ENCODE measurements at regions not wholly inside any gene's neighbourhood (a gene's known extent, or its start where the extent isn't known, plus 50 kb on each side); places are given as distances from the start of the nearest gene placed in this dataset.

GRCh38 chr7:18315241-18315640, 180.3 kb upstream of the HDAC9 start:
- Histone ChIP-seq H3K27ac (ENCODE audit: low read depth, low read length) (no peak overlapping the region), H3K9me3 (ENCODE audit: control insufficient read depth in 1 of 2, low read length in 2 of 2) (no peaks in the 10 kb centered on the region), H3K36me3 (ENCODE audit: control insufficient read depth in 1 of 2, insufficient read depth in 2 of 2, low read length in 2 of 2) (no peaks in the 10 kb centered on the region), H3K4me1 (ENCODE audit: control insufficient read depth in 1 of 2, insufficient read depth in 2 of 2, low read length in 2 of 2) (no peaks in the 10 kb centered on the region), H3K27me3 (ENCODE audit: control insufficient read depth in 1 of 2, insufficient read depth in 2 of 2, low read length in 2 of 2) (no peaks in the 10 kb centered on the region), H3K4me3 (ENCODE audit: low read depth in 1 of 2, low read length in 2 of 2) (no peak overlapping the region), H3K9ac (ENCODE audit: low read depth in 1 of 2, low read length in 2 of 2) (no peak overlapping the region)

GRCh38 chr7:18317941-18318340, 177.6 kb upstream of the HDAC9 start:
- Histone ChIP-seq H3K4me3 (ENCODE audit: low read depth in 1 of 2, low read length in 2 of 2) (no peak overlapping the region), H3K36me3 (ENCODE audit: control insufficient read depth in 1 of 2, insufficient read depth in 2 of 2, low read length in 2 of 2) (no peaks in the 10 kb centered on the region), H3K9ac (ENCODE audit: low read depth in 1 of 2, low read length in 2 of 2) (no peak overlapping the region), H3K9me3 (ENCODE audit: control insufficient read depth in 1 of 2, low read length in 2 of 2) (no peaks in the 10 kb centered on the region), H3K27me3 (ENCODE audit: control insufficient read depth in 1 of 2, insufficient read depth in 2 of 2, low read length in 2 of 2) (no peaks in the 10 kb centered on the region), H3K27ac (ENCODE audit: low read depth, low read length) (no peak overlapping the region), H3K4me1 (ENCODE audit: control insufficient read depth in 1 of 2, insufficient read depth in 2 of 2, low read length in 2 of 2) (no peaks in the 10 kb centered on the region)

GRCh38 chr7:18320422-18320821, 175.1 kb upstream of the HDAC9 start:
- no peaks in the 10 kb centered on the region for H3K36me3 ChIP-seq (ENCODE audit: control insufficient read depth in 1 of 2, insufficient read depth in 2 of 2, low read length in 2 of 2)
- H3K9ac ChIP-seq (ENCODE audit: low read depth in 1 of 2, low read length in 2 of 2): no peak overlapping the region
- no peaks in the 10 kb centered on the region for H3K27me3 ChIP-seq (ENCODE audit: control insufficient read depth in 1 of 2, insufficient read depth in 2 of 2, low read length in 2 of 2)
- H3K9me3 ChIP-seq (ENCODE audit: control insufficient read depth in 1 of 2, low read length in 2 of 2): no peaks in the 10 kb centered on the region
- no peaks in the 10 kb centered on the region for H3K4me1 ChIP-seq (ENCODE audit: control insufficient read depth in 1 of 2, insufficient read depth in 2 of 2, low read length in 2 of 2)
- H3K4me3 ChIP-seq (ENCODE audit: low read depth in 1 of 2, low read length in 2 of 2): no peak overlapping the region
- H3K27ac ChIP-seq (ENCODE audit: low read depth, low read length): no peak overlapping the region

- no peak overlapping the region for H3K9ac ChIP-seq (ENCODE audit: low read depth in 1 of 2, low read length in 2 of 2)
- no peaks in the 10 kb centered on the region for H3K9me3 ChIP-seq (ENCODE audit: control insufficient read depth in 1 of 2, low read length in 2 of 2)
- no peaks in the 10 kb centered on the region for H3K36me3 ChIP-seq (ENCODE audit: control insufficient read depth in 1 of 2, insufficient read depth in 2 of 2, low read length in 2 of 2)
- H3K27me3 ChIP-seq (ENCODE audit: control insufficient read depth in 1 of 2, insufficient read depth in 2 of 2, low read length in 2 of 2): no peaks in the 10 kb centered on the region
- H3K27ac ChIP-seq (ENCODE audit: low read depth, low read length): no peak overlapping the region
- H3K4me3 ChIP-seq (ENCODE audit: low read depth in 1 of 2, low read length in 2 of 2): no peak overlapping the region
- H3K4me1 ChIP-seq (ENCODE audit: control insufficient read depth in 1 of 2, insufficient read depth in 2 of 2, low read length in 2 of 2): no peaks in the 10 kb centered on the region
These were observed 174.5 kb upstream of the HDAC9 start for GRCh38 chr7:18320971-18321567.

GRCh38 chr7:18330548-18330947, 165.0 kb upstream of the HDAC9 start:
- no peak overlapping the region for H3K27ac ChIP-seq (ENCODE audit: low read depth, low read length)
- no peak overlapping the region for H3K9ac ChIP-seq (ENCODE audit: low read depth in 1 of 2, low read length in 2 of 2)
- no peaks in the 10 kb centered on the region for H3K36me3 ChIP-seq (ENCODE audit: control insufficient read depth in 1 of 2, insufficient read depth in 2 of 2, low read length in 2 of 2)
- H3K9me3 ChIP-seq (ENCODE audit: control insufficient read depth in 1 of 2, low read length in 2 of 2): no peaks in the 10 kb centered on the region
- no peaks in the 10 kb centered on the region for H3K4me1 ChIP-seq (ENCODE audit: control insufficient read depth in 1 of 2, insufficient read depth in 2 of 2, low read length in 2 of 2)
- no peak overlapping the region for H3K4me3 ChIP-seq (ENCODE audit: low read depth in 1 of 2, low read length in 2 of 2)
- no peaks in the 10 kb centered on the region for H3K27me3 ChIP-seq (ENCODE audit: control insufficient read depth in 1 of 2, insufficient read depth in 2 of 2, low read length in 2 of 2)

- H3K4me1 ChIP-seq (ENCODE audit: control insufficient read depth in 1 of 2, insufficient read depth in 2 of 2, low read length in 2 of 2): no peaks in the 10 kb centered on the region
- H3K27ac ChIP-seq (ENCODE audit: low read depth, low read length): no peak overlapping the region
- H3K27me3 ChIP-seq (ENCODE audit: control insufficient read depth in 1 of 2, insufficient read depth in 2 of 2, low read length in 2 of 2): no peaks in the 10 kb centered on the region
- H3K4me3 ChIP-seq (ENCODE audit: low read depth in 1 of 2, low read length in 2 of 2): no peak overlapping the region
- H3K36me3 ChIP-seq (ENCODE audit: control insufficient read depth in 1 of 2, insufficient read depth in 2 of 2, low read length in 2 of 2): no peaks in the 10 kb centered on the region
- no peak overlapping the region for H3K9ac ChIP-seq (ENCODE audit: low read depth in 1 of 2, low read length in 2 of 2)
- H3K9me3 ChIP-seq (ENCODE audit: control insufficient read depth in 1 of 2, low read length in 2 of 2): peaks cover 0 to 4% of the 10 kb centered on the region in 2 donors
These were observed 158.9 kb upstream of the HDAC9 start for GRCh38 chr7:18336626-18337025.

GRCh38 chr7:18337048-18337809, 158.3 kb upstream of the HDAC9 start:
- Histone ChIP-seq H3K27ac (ENCODE audit: low read depth, low read length) (no peak overlapping the region), H3K9ac (ENCODE audit: low read depth in 1 of 2, low read length in 2 of 2) (no peak overlapping the region)

GRCh38 chr7:18338910-18339523, 156.5 kb upstream of the HDAC9 start:
- Histone ChIP-seq H3K9me3 (ENCODE audit: control insufficient read depth in 1 of 2, low read length in 2 of 2) (peaks cover 0 to 4% of the 10 kb centered on the region in 2 donors), H3K9ac (ENCODE audit: low read depth in 1 of 2, low read length in 2 of 2) (no peak overlapping the region), H3K36me3 (ENCODE audit: control insufficient read depth in 1 of 2, insufficient read depth in 2 of 2, low read length in 2 of 2) (no peaks in the 10 kb centered on the region), H3K4me1 (ENCODE audit: control insufficient read depth in 1 of 2, insufficient read depth in 2 of 2, low read length in 2 of 2) (no peaks in the 10 kb centered on the region), H3K27ac (ENCODE audit: low read depth, low read length) (no peak overlapping the region), H3K27me3 (ENCODE audit: control insufficient read depth in 1 of 2, insufficient read depth in 2 of 2, low read length in 2 of 2) (no peaks in the 10 kb centered on the region), H3K4me3 (ENCODE audit: low read depth in 1 of 2, low read length in 2 of 2) (no peak overlapping the region)

More at GRCh38 chr7:18337048-18337809, 158.3 kb upstream of the HDAC9 start:
- H3K27me3 ChIP-seq (ENCODE audit: control insufficient read depth in 1 of 2, insufficient read depth in 2 of 2, low read length in 2 of 2): no peaks in the 10 kb centered on the region
- no peaks in the 10 kb centered on the region for H3K36me3 ChIP-seq (ENCODE audit: control insufficient read depth in 1 of 2, insufficient read depth in 2 of 2, low read length in 2 of 2)
- no peak overlapping the region for H3K4me3 ChIP-seq (ENCODE audit: low read depth in 1 of 2, low read length in 2 of 2)
- peaks cover 0 to 4% of the 10 kb centered on the region in 2 donors for H3K9me3 ChIP-seq (ENCODE audit: control insufficient read depth in 1 of 2, low read length in 2 of 2)
- H3K4me1 ChIP-seq (ENCODE audit: control insufficient read depth in 1 of 2, insufficient read depth in 2 of 2, low read length in 2 of 2): no peaks in the 10 kb centered on the region

GRCh38 chr7:18341756-18342155, 153.8 kb upstream of the HDAC9 start:
- Histone ChIP-seq H3K9ac (ENCODE audit: low read depth in 1 of 2, low read length in 2 of 2) (no peak overlapping the region), H3K36me3 (ENCODE audit: control insufficient read depth in 1 of 2, insufficient read depth in 2 of 2, low read length in 2 of 2) (no peaks in the 10 kb centered on the region), H3K4me1 (ENCODE audit: control insufficient read depth in 1 of 2, insufficient read depth in 2 of 2, low read length in 2 of 2) (no peaks in the 10 kb centered on the region), H3K27me3 (ENCODE audit: control insufficient read depth in 1 of 2, insufficient read depth in 2 of 2, low read length in 2 of 2) (no peaks in the 10 kb centered on the region), H3K27ac (ENCODE audit: low read depth, low read length) (no peak overlapping the region), H3K4me3 (ENCODE audit: low read depth in 1 of 2, low read length in 2 of 2) (no peak overlapping the region), H3K9me3 (ENCODE audit: control insufficient read depth in 1 of 2, low read length in 2 of 2) (peaks cover 0 to 4% of the 10 kb centered on the region in 2 donors)

GRCh38 chr7:18343047-18343446, 152.5 kb upstream of the HDAC9 start:
- H3K27ac ChIP-seq (ENCODE audit: low read depth, low read length): no peak overlapping the region
- H3K4me1 ChIP-seq (ENCODE audit: control insufficient read depth in 1 of 2, insufficient read depth in 2 of 2, low read length in 2 of 2): no peaks in the 10 kb centered on the region
- no peaks in the 10 kb centered on the region for H3K36me3 ChIP-seq (ENCODE audit: control insufficient read depth in 1 of 2, insufficient read depth in 2 of 2, low read length in 2 of 2)
- no peaks in the 10 kb centered on the region for H3K27me3 ChIP-seq (ENCODE audit: control insufficient read depth in 1 of 2, insufficient read depth in 2 of 2, low read length in 2 of 2)
- no peak overlapping the region for H3K9ac ChIP-seq (ENCODE audit: low read depth in 1 of 2, low read length in 2 of 2)
- H3K4me3 ChIP-seq (ENCODE audit: low read depth in 1 of 2, low read length in 2 of 2): no peak overlapping the region
- H3K9me3 ChIP-seq (ENCODE audit: control insufficient read depth in 1 of 2, low read length in 2 of 2): peaks cover 0 to 4% of the 10 kb centered on the region in 2 donors
